GM12878 (cell line): ENCODE measurements at regions not wholly inside any gene's neighbourhood (a gene's known extent, or its start where the extent isn't known, plus 50 kb on each side); places are given as distances from the start of the nearest gene placed in this dataset.

Experiments used
- ATAC-seq: fragments of 200-7000 bp; cut with Tn5 transposase; 3 replicates; pipeline ENCODE4 v1.9.1; 2020; ENCODE audit warnings: mild to moderate bottlenecking, moderate library complexity
- BruUV-seq: library from RNA; stranded (reverse); fragments of 400-500 nt; replicated peaks from 2 replicates; lab custom pipeline; 2021; lab: Mats Ljungman, UMichigan
- CTCF ChIA-PET: fragments of 300-600 bp; sonication (Branson Sonifier 250); formaldehyde crosslinking; extraction: SDS; loops from one replicate; lab custom pipeline; 2021; ENCODE audit warnings: inconsistent platforms; lab: Yijun Ruan, JAX
- POLR2A ChIA-PET: fragments of 350-600 bp; formaldehyde crosslinking; extraction: SDS; loops from one replicate; lab custom pipeline; 2021; ENCODE audit warnings: inconsistent platforms; lab: Charles Lee
- RAD21 ChIA-PET: fragments of 300-600 bp; sonication (Branson Sonifier 250); formaldehyde crosslinking; loops from one replicate; lab custom pipeline; 2023; ENCODE audit warnings: antibody characterized with exemption; ENCODE audit not compliant: unreplicated experiment; lab: Charles Lee
- SMC1A ChIA-PET: fragments of 300-600 bp; sonication (Branson Sonifier 250); formaldehyde crosslinking; loops from one replicate; lab custom pipeline; 2023; ENCODE audit not compliant: unreplicated experiment, uncharacterized antibody; lab: Charles Lee
- DNase-seq: peaks from one replicate; pipeline ENCODE4 v3.0.0-alpha.2; 2011; ENCODE audit warnings: low read depth, low spot score
- FAIRE-seq: peaks from 3 replicates; lab custom pipeline; 2011; peaks lifted over from hg19 to GRCh38; lab: Jason Lieb, UNC
- H2AFZ ChIP-seq: 2 replicates; pipeline ENCODE4 v1.6.0; 2011; ENCODE audit warnings: low read depth, low read length, control low read depth; ENCODE audit not compliant: control insufficient read depth
- H3K27ac ChIP-seq: 2 replicates; pipeline ENCODE4 v1.5.1; 2011; ENCODE audit warnings: control low read depth; ENCODE audit not compliant: control insufficient read depth, insufficient read depth
- H3K27me3 ChIP-seq, 2 experiments: replicated peaks in 1 of 2; 2 replicates each; pipeline versions ENCODE4 v1.6.0 to v1.6.1; 2011; ENCODE audit warnings: low read length in 1 of 2; ENCODE audit not compliant: control insufficient read depth in 2 of 2, insufficient read depth in 2 of 2
- H3K36me3 ChIP-seq, 2 experiments: 2 replicates each; pipeline ENCODE4 v1.5.1; 2011; ENCODE audit warnings: low read length in 1 of 2; ENCODE audit not compliant: control insufficient read depth in 2 of 2, insufficient read depth in 2 of 2
- H3K4me1 ChIP-seq: 2 replicates; pipeline ENCODE4 v1.6.1; 2011; ENCODE audit warnings: mild to moderate bottlenecking, low read length, moderate library complexity, mixed read lengths; ENCODE audit not compliant: control insufficient read depth, insufficient read depth
- H3K4me2 ChIP-seq: 2 replicates; pipeline ENCODE4 v1.6.0; 2011; ENCODE audit warnings: control low read depth; ENCODE audit not compliant: control insufficient read depth, insufficient read depth
- H3K4me3 ChIP-seq: fragments of 200-600 bp; sonication (generic); 2 replicates; pipeline ENCODE4 v1.5.1; 2016
- H3K79me2 ChIP-seq: 2 replicates; pipeline ENCODE4 v1.6.0; 2011; ENCODE audit warnings: low read length; ENCODE audit not compliant: control insufficient read depth, insufficient read depth
- H3K9ac ChIP-seq: 2 replicates; pipeline ENCODE4 v1.8.0; 2011; ENCODE audit warnings: low read length, control low read depth, mixed read lengths; ENCODE audit not compliant: control insufficient read depth, insufficient read depth
- H3K9me3 ChIP-seq: replicated peaks from 3 replicates; pipeline ENCODE4 v1.5.1; 2011; ENCODE audit warnings: mild to moderate bottlenecking, low read length; ENCODE audit not compliant: control insufficient read depth, insufficient read depth
- H4K20me1 ChIP-seq: 2 replicates; pipeline ENCODE4 v1.6.0; 2011; ENCODE audit not compliant: control insufficient read depth, insufficient read depth
- CREB1 ChIP-seq: IDR thresholded peaks from 2 replicates; pipeline ENCODE4 v1.6.1; 2012; ENCODE audit warnings: low read depth, mild to moderate bottlenecking, inconsistent platforms
- MYB ChIP-seq: fragments of 150-350 bp; IDR thresholded peaks from 2 replicates; pipeline ENCODE4 v1.6.1; 2014; ENCODE audit warnings: mild to moderate bottlenecking, low read depth, low read length, borderline replicate concordance
- NFIC ChIP-seq: IDR thresholded peaks from 2 replicates; pipeline ENCODE4 v1.6.1; 2012; ENCODE audit warnings: low read depth, mild to moderate bottlenecking, inconsistent platforms, low read length, moderate library complexity
- POLR2AphosphoS5 ChIP-seq: IDR thresholded peaks from 2 replicates; pipeline ENCODE4 v1.6.1; 2011; ENCODE audit warnings: mild to moderate bottlenecking, low read length, inconsistent platforms
- WGBS: methylation state at CpG from one replicate; pipeline ENCODE4 v1.1.6; 2016; ENCODE audit warnings: low lambda C conversion rate; ENCODE audit not compliant: insufficient replicate concordance, insufficient coverage; ENCODE audit errors: missing lambda C conversion rate; 5-methylcytosine and 5-hydroxymethylcytosine counted together
- in situ Hi-C: fragments of 300-500 bp; cut with MboI; formaldehyde crosslinking; loops from 9 replicates; pipeline ENCODE4 v1.14.3; 2018; ENCODE audit warnings: mixed read lengths
- intact Hi-C: fragments of 100-400 bp; cut with micrococcal nuclease; formaldehyde crosslinking; loops from one replicate; pipeline ENCODE4 v1.14.2; 2022; ENCODE audit not compliant: unreplicated experiment

- no peak overlapping the region for H3K9ac ChIP-seq
- no peak for DNase-seq
- no peak overlapping the region for H3K4me3 ChIP-seq
- SMC1A ChIA-PET, result interaction anchor here (2.0 kb wide), 1 partner anchor 9 kb away, joined by 4 read pairs; no protein-coding TSS in a partner anchor
- POLR2A ChIA-PET, result no interaction called here
- H3K27ac ChIP-seq, result no peak overlapping the region
- intact Hi-C loops (no loop called here), in situ Hi-C loops (no loop called here)
- ATAC-seq, result no peak
- H4K20me1 ChIP-seq, result no peaks in the 10 kb centered on the region
- RAD21 ChIA-PET, result no interaction called here
- H3K4me2 ChIP-seq, result no peak overlapping the region
- no peaks in the 10 kb centered on the region for H3K36me3 ChIP-seq
- CTCF ChIA-PET, result interaction anchor here (0.7 kb wide), 1 partner anchor 493 kb away, joined by 3 read pairs; no protein-coding TSS in a partner anchor
- 46% methylated on average over 3 of the region's 3 CpGs for WGBS
- TF ChIP-seq CREB1, result no peak
- TF ChIP-seq POLR2AphosphoS5, result no peak
- H2AFZ ChIP-seq, result no peak overlapping the region
- H3K9me3 ChIP-seq, result no peaks in the 10 kb centered on the region
- H3K27me3 ChIP-seq, result peaks cover 0 to 2% of the 10 kb centered on the region in 2 experiments; a peak in 1 of 4 replicates
- H3K79me2 ChIP-seq, result no peaks in the 10 kb centered on the region
- FAIRE-seq, result no peak
- no peaks in the 10 kb centered on the region for H3K4me1 ChIP-seq
- no TSS peak for BruUV-seq
These were observed 67.8 kb upstream of the TBX5 start for GRCh38 chr12:114473717-114474116.

DNA sequence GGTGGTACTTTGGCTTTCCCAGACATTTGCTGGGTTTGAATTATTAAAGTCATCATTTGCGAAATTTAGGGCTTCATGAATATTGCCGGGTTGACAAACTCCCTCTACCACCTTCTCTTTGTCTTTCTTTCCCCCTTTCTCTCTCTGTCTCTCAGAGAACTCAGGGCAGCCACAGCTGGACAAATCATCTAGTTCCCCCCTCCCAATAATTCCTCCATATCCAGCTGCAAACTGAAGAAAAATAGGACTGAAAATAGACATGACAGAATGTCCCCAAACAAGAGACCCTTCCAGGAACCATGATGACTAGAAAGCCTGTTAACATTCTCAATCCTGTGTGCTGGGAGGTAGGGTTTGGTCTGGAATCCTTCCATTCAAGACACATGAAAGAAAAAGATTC is 67.1 kb upstream of the TBX5 start:
- WGBS, result 0% methylated on average over 2 of the region's 2 CpGs
- RAD21 ChIA-PET, result no interaction called here
- Histone ChIP-seq H3K79me2 (no peaks in the 10 kb centered on the region), H4K20me1 (no peaks in the 10 kb centered on the region), H3K27ac (no peak overlapping the region)
- DNase-seq, result no peak
- CTCF ChIA-PET, result interaction anchor here (0.7 kb wide), 1 partner anchor 493 kb away, joined by 3 read pairs; no protein-coding TSS in a partner anchor
- POLR2A ChIA-PET, result no interaction called here
- intact Hi-C loops, result no loop called here
- TF ChIP-seq MYB (no peak), NFIC (no peak)
- TF ChIP-seq, all 136 proteins: peak for 0
- no peaks in the 10 kb centered on the region for H3K36me3 ChIP-seq
- SMC1A ChIA-PET, result interaction anchor here (2.0 kb wide), 1 partner anchor 10 kb away, joined by 4 read pairs; no protein-coding TSS in a partner anchor
- no peak overlapping the region for H3K9ac ChIP-seq
- H2AFZ ChIP-seq, result no peak overlapping the region
- H3K4me1 ChIP-seq, result no peaks in the 10 kb centered on the region
- BruUV-seq, result no TSS peak
- no peak for ATAC-seq
- no peak for FAIRE-seq
- in situ Hi-C loops, result no loop called here
- no peaks in the 10 kb centered on the region for H3K9me3 ChIP-seq
- no peaks in the 10 kb centered on the region for H3K27me3 ChIP-seq
- H3K4me2 ChIP-seq, result no peak overlapping the region
- H3K4me3 ChIP-seq, result no peak overlapping the region
